PFSK-1 (cell line): ENCODE measurements at regions not wholly inside any gene's neighbourhood (a gene's known extent, or its start where the extent isn't known, plus 50 kb on each side); places are given as distances from the start of the nearest gene placed in this dataset.

Experiments used
- FOXP2 ChIP-seq: optimal IDR thresholded peaks from 2 replicates; pipeline ENCODE3; 2011; ENCODE audit warnings: borderline replicate concordance, control low read depth, inconsistent platforms; ENCODE audit not compliant: insufficient read depth; ENCODE audit errors: extremely low read length, extremely low read depth
- POLR2AphosphoS5 ChIP-seq: IDR thresholded peaks from 2 replicates; pipeline ENCODE4 v1.6.1; 2012; ENCODE audit warnings: low read depth, mild to moderate bottlenecking, control low read depth, low read length, moderate library complexity
- SIN3A ChIP-seq: IDR thresholded peaks from 2 replicates; pipeline ENCODE4 v1.6.1; 2012; ENCODE audit warnings: mild to moderate bottlenecking, low read length, moderate library complexity, borderline replicate concordance; ENCODE audit not compliant: insufficient read depth
- TF ChIP-seq, protein P1 (sequence below), 2 experiments: IDR thresholded peaks; 2 replicates each; pipeline versions ENCODE4 v1.6.1 to v1.8.0; 2011 to 2012; ENCODE audit warnings: low read depth in 2 of 2, low read length in 2 of 2, control low read depth in 1 of 2, inconsistent platforms in 1 of 2, mild to moderate bottlenecking in 1 of 2, moderate library complexity in 1 of 2; ENCODE audit not compliant: insufficient read depth in 1 of 2

GRCh38 chr7:115475761-115476385 lies 554.0 kb downstream of the MDFIC start:
- no peak for TF ChIP-seq FOXP2
- TF ChIP-seq, protein P1, sequence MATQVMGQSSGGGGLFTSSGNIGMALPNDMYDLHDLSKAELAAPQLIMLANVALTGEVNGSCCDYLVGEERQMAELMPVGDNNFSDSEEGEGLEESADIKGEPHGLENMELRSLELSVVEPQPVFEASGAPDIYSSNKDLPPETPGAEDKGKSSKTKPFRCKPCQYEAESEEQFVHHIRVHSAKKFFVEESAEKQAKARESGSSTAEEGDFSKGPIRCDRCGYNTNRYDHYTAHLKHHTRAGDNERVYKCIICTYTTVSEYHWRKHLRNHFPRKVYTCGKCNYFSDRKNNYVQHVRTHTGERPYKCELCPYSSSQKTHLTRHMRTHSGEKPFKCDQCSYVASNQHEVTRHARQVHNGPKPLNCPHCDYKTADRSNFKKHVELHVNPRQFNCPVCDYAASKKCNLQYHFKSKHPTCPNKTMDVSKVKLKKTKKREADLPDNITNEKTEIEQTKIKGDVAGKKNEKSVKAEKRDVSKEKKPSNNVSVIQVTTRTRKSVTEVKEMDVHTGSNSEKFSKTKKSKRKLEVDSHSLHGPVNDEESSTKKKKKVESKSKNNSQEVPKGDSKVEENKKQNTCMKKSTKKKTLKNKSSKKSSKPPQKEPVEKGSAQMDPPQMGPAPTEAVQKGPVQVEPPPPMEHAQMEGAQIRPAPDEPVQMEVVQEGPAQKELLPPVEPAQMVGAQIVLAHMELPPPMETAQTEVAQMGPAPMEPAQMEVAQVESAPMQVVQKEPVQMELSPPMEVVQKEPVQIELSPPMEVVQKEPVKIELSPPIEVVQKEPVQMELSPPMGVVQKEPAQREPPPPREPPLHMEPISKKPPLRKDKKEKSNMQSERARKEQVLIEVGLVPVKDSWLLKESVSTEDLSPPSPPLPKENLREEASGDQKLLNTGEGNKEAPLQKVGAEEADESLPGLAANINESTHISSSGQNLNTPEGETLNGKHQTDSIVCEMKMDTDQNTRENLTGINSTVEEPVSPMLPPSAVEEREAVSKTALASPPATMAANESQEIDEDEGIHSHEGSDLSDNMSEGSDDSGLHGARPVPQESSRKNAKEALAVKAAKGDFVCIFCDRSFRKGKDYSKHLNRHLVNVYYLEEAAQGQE (IDR thresholded peaks at IDR 0.05; ENCODE audit: insufficient read depth in 1 of 2, low read depth in 2 of 2, low read length in 2 of 2) = no peak
- no peak for TF ChIP-seq POLR2AphosphoS5
- TF ChIP-seq SIN3A = no peak
